Osteoblast (primary cell): ENCODE measurements at regions not wholly inside any gene's neighbourhood (a gene's known extent, or its start where the extent isn't known, plus 50 kb on each side); places are given as distances from the start of the nearest gene placed in this dataset.

Experiments
- DNase-seq: peaks from one replicate; pipeline ENCODE4 v3.0.0; 2011; ENCODE audit warnings: low spot score, mixed read lengths; ENCODE audit not compliant: insufficient read length; ENCODE audit errors: missing footprints
- H2AFZ ChIP-seq: 2 replicates; pipeline ENCODE4 v1.6.0; 2011; ENCODE audit warnings: mild to moderate bottlenecking, low read length
- H3K27ac ChIP-seq: 2 replicates; pipeline ENCODE4 v1.5.1; 2011; ENCODE audit warnings: mild to moderate bottlenecking, low read depth, low read length, moderate library complexity
- H3K27me3 ChIP-seq: 2 replicates; pipeline ENCODE4 v1.6.0; 2012; ENCODE audit warnings: mild to moderate bottlenecking, control low read depth, inconsistent platforms, low read length, moderate library complexity; ENCODE audit not compliant: insufficient read depth
- H3K36me3 ChIP-seq: 2 replicates; pipeline ENCODE4 v1.5.1; 2011; ENCODE audit warnings: mild to moderate bottlenecking, low read length, control low read depth, moderate library complexity; ENCODE audit not compliant: insufficient read depth
- H3K4me1 ChIP-seq: 2 replicates; pipeline ENCODE4 v1.5.1; 2011; ENCODE audit warnings: mild to moderate bottlenecking, low read length, control low read depth, moderate library complexity; ENCODE audit not compliant: insufficient read depth
- H3K4me2 ChIP-seq: 2 replicates; pipeline ENCODE4 v1.6.0; 2011; ENCODE audit warnings: mild to moderate bottlenecking, low read length; ENCODE audit not compliant: insufficient read depth
- H3K4me3 ChIP-seq: fragments of 200-600 bp; sonication (generic); 3 replicates; pipeline ENCODE4 v1.5.1; 2012; ENCODE audit warnings: mild to moderate bottlenecking, low read length, inconsistent platforms; ENCODE audit not compliant: insufficient read depth
- H3K79me2 ChIP-seq: 2 replicates; pipeline ENCODE4 v1.6.0; 2012; ENCODE audit warnings: mild to moderate bottlenecking, low read length, control low read depth, inconsistent platforms; ENCODE audit not compliant: insufficient read depth
- H3K9me3 ChIP-seq: 2 replicates; pipeline ENCODE4 v1.5.1; 2011; ENCODE audit warnings: low read depth, low read length, control low read depth
- H4K20me1 ChIP-seq: 2 replicates; pipeline ENCODE4 v1.6.0; 2012; ENCODE audit warnings: mild to moderate bottlenecking, low read length, control low read depth; ENCODE audit not compliant: insufficient read depth
- CTCF ChIP-seq: IDR thresholded peaks from 2 replicates; pipeline ENCODE4 v1.5.1; 2011; ENCODE audit warnings: mild to moderate bottlenecking, low read depth, low read length, moderate library complexity; ENCODE audit errors: extremely low read depth

GRCh38 chr6:4012826-4013225 is 66.1 kb downstream of the FAM217A start:
- Histone ChIP-seq H3K36me3 (no peaks in the 10 kb centered on the region), H3K4me3 (no peak overlapping the region), H2AFZ (no peak overlapping the region), H3K27me3 (no peaks in the 10 kb centered on the region), H3K79me2 (peaks cover 75% of the 10 kb centered on the region), H3K4me2 (no peak overlapping the region), H3K27ac (no peak overlapping the region), H3K4me1 (peaks cover 13% of the 10 kb centered on the region), H3K9me3 (no peaks in the 10 kb centered on the region), H4K20me1 (peaks cover 3% of the 10 kb centered on the region)
- no peak for TF ChIP-seq CTCF
- no peak for DNase-seq

- no peaks in the 10 kb centered on the region for H3K27me3 ChIP-seq
- no peaks in the 10 kb centered on the region for H3K9me3 ChIP-seq
- H3K4me2 ChIP-seq: peak overlapping the region; percentile 96
- peaks cover 69% of the 10 kb centered on the region for H3K79me2 ChIP-seq
- no peaks in the 10 kb centered on the region for H3K36me3 ChIP-seq
- H3K4me1 ChIP-seq: peaks cover 12% of the 10 kb centered on the region
- H2AFZ ChIP-seq: no peak overlapping the region
- H3K4me3 ChIP-seq: peak overlapping the region; percentile 87
- TF ChIP-seq CTCF: no peak
- peaks cover 3% of the 10 kb centered on the region for H4K20me1 ChIP-seq
- peak overlapping the region; percentile 92 for H3K27ac ChIP-seq
- no peak for DNase-seq
These were observed 61.7 kb downstream of the FAM217A start for GRCh38 chr6:4017058-4017739.

GRCh38 chr6:4017834-4018170 is 61.1 kb downstream of the FAM217A start:
- Histone ChIP-seq H3K4me3 (peak overlapping the region; percentile 87), H2AFZ (peak overlapping the region; percentile 96), H3K4me1 (peaks cover 17% of the 10 kb centered on the region), H3K9me3 (no peaks in the 10 kb centered on the region), H4K20me1 (peaks cover 9% of the 10 kb centered on the region), H3K27ac (peak overlapping the region; percentile 92), H3K36me3 (no peaks in the 10 kb centered on the region), H3K4me2 (peak overlapping the region; percentile 96), H3K27me3 (no peaks in the 10 kb centered on the region), H3K79me2 (peaks cover 69% of the 10 kb centered on the region)
- no peak for TF ChIP-seq CTCF
- DNase-seq: peak; percentile 74

GRCh38 chr6:4018171-4018923 is 60.6 kb downstream of the FAM217A start:
- Histone ChIP-seq H3K27me3 (no peaks in the 10 kb centered on the region), H3K4me3 (peak overlapping the region; percentile 87), H2AFZ (peak overlapping the region; percentile 96), H3K27ac (peak overlapping the region; percentile 92), H3K36me3 (no peaks in the 10 kb centered on the region), H4K20me1 (peaks cover 14% of the 10 kb centered on the region), H3K9me3 (no peaks in the 10 kb centered on the region), H3K4me2 (peak overlapping the region; percentile 96), H3K79me2 (peaks cover 69% of the 10 kb centered on the region), H3K4me1 (peaks cover 22% of the 10 kb centered on the region)
- TF ChIP-seq CTCF: peak; percentile 31
- peak; percentile 96 for DNase-seq
